ENCODE measurements at regions not wholly inside any gene's neighbourhood (a gene's known extent, or its start where the extent isn't known, plus 50 kb on each side); places are given as distances from the start of the nearest gene placed in this dataset.

DNA sequence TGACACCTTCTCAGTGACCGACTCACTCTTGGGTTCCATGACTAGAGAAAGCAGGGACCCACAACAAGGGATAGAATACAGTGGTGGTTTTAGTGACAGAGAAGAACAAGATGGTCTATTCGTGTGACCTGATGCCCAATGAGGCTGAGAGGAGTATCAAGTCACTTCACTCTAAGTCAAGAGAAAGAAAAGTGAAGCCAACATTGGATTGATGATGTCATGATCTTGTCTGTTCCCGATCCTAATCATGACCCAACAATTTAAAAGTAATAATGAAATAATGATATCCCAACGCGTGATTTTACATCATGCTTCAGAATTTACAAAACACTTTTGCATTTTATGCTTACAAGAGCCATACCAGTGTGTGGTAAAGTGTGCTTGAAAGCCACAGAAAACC is 155.6 kb upstream of the POU3F3 start:
- Histone ChIP-seq H3K36me3 (ENCODE audit: insufficient read depth, insufficient read length, low read length) (no peaks in the 10 kb centered on the region), H3K4me3 (ENCODE audit: insufficient read length, low read depth) (no peak overlapping the region), H3K4me1 (ENCODE audit: insufficient read depth, insufficient read length) (no peaks in the 10 kb centered on the region), H3K9me3 (ENCODE audit: insufficient read depth, low read length) (no peaks in the 10 kb centered on the region), H3K27me3 (ENCODE audit: insufficient read depth, insufficient read length) (no peaks in the 10 kb centered on the region), H3K9ac (ENCODE audit: insufficient read length, low read depth) (no peak overlapping the region)
- TF ChIP-seq SUZ12 (IDR thresholded peaks at IDR 0.05; ENCODE audit: extremely low read depth, insufficient read depth, insufficient read length): no peak
- DNase-seq (ENCODE audit: low read depth, low spot score): no peak

DNA sequence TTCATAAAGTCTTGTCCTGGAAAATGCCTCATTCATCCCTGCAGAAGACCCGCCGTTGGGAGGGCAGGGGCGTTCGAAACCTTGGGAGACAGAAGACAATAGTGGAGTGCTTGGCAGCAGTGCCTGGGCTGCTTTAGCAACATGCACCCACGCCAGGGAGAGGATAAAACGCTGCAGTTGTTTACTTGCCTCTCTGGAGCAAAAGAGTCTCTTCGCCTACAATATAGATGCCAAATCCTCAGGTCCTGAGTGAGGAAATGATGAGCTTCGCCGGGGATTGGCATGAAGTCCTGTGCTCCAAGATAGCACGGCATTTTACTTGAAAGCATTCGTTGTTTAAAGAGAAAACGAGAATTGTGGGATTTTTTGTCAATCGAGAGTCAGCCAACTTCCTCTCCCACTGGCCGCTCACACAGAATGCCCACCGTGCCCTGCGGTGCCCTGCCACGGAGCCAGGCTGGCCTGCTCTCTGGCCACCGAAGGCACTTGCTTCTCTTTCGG is 152.5 kb upstream of the POU3F3 start:
- H3K9ac ChIP-seq (ENCODE audit: insufficient read length, low read depth): no peak overlapping the region
- H3K4me3 ChIP-seq (ENCODE audit: insufficient read length, low read depth): no peak overlapping the region
- no peaks in the 10 kb centered on the region for H3K36me3 ChIP-seq (ENCODE audit: insufficient read depth, insufficient read length, low read length)
- no peaks in the 10 kb centered on the region for H3K27me3 ChIP-seq (ENCODE audit: insufficient read depth, insufficient read length)
- H3K9me3 ChIP-seq (ENCODE audit: insufficient read depth, low read length): no peaks in the 10 kb centered on the region
- DNase-seq (ENCODE audit: low read depth, low spot score): no peak
- TF ChIP-seq SUZ12 (IDR thresholded peaks at IDR 0.05; ENCODE audit: extremely low read depth, insufficient read depth, insufficient read length) (no peak), YY1 (IDR thresholded peaks at IDR 0.05; ENCODE audit: insufficient read depth, insufficient read length) (no peak), ZNF274 (IDR thresholded peaks at IDR 0.05; ENCODE audit: low read depth, low read length) (no peak)
- peaks cover 2% of the 10 kb centered on the region for H3K4me1 ChIP-seq (ENCODE audit: insufficient read depth, insufficient read length)

DNA sequence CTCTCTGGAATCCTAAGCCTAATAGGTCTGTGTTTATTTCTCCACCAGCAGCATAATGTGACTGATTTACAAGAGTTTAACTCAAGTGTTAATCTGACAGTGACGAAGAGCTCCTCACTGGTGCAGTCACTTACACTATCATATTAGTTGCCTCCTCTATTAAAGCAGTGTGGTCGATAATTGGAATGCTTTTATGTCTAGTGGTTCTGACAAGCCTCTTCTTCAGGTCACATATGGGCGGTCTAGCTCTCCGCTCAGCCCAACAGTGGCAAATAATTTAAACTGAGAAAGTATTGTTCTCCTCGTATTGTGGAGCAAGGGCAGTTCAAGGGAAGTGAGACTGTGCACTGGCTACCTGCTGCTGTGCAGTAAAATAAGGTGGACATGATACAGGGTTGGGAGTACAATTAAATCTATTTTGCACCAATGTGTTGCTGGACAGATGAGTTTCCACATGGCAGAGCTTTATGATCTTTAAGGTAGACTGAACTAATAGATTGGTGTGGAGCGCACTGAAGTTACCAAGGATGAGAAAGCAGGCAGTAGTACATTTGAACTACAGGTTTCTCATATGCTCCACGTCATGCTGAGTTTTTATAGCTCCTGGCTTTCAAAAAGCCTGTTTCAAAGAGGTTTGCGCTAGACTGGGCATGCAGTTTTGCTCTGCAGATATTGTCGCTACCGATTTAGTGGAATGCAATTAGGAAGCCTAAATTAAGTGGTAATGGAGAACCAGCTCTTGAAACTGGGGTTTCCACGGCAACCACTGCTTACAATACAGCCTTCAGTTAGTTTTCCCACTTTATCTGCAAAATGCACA is 151.7 kb upstream of the POU3F3 start:
- H3K27me3 ChIP-seq (ENCODE audit: insufficient read depth, insufficient read length): no peaks in the 10 kb centered on the region

DNA sequence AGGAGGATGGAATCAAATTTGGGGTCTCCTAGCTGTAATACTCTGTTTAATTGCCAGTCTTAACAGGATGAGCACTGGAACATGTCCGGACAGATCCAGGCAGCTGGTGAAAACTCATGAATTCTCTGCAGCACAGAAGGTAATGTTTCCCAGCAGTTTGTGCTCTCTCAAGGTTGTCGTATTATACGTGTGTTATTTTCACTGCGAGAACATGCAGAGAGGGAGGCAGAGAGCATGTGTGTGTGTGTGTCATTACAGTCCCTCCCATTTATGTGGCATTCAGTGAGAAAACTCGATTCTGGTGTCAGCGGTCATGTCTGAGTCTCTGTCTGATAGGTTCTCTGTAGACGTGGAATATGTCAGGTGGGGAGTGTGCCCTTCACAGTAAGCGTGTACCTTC is 150.2 kb upstream of the POU3F3 start:
- H3K9ac ChIP-seq (ENCODE audit: insufficient read length, low read depth): no peak overlapping the region
- H3K36me3 ChIP-seq (ENCODE audit: insufficient read depth, insufficient read length, low read length): no peaks in the 10 kb centered on the region
- no peak for DNase-seq (ENCODE audit: low read depth, low spot score)
- no peaks in the 10 kb centered on the region for H3K27me3 ChIP-seq (ENCODE audit: insufficient read depth, insufficient read length)
- H3K9me3 ChIP-seq (ENCODE audit: insufficient read depth, low read length): no peaks in the 10 kb centered on the region
- H3K4me3 ChIP-seq (ENCODE audit: insufficient read length, low read depth): no peak overlapping the region
- peaks cover 2% of the 10 kb centered on the region for H3K4me1 ChIP-seq (ENCODE audit: insufficient read depth, insufficient read length)
- TF ChIP-seq YY1 (IDR thresholded peaks at IDR 0.05; ENCODE audit: insufficient read depth, insufficient read length) (no peak), ZNF274 (IDR thresholded peaks at IDR 0.05; ENCODE audit: low read depth, low read length) (no peak), SUZ12 (IDR thresholded peaks at IDR 0.05; ENCODE audit: extremely low read depth, insufficient read depth, insufficient read length) (no peak)

More for the DNA sequence above, 151.7 kb upstream of the POU3F3 start:
- H3K36me3 ChIP-seq (ENCODE audit: insufficient read depth, insufficient read length, low read length): no peaks in the 10 kb centered on the region
- DNase-seq (ENCODE audit: low read depth, low spot score): no peak
- peaks cover 2% of the 10 kb centered on the region for H3K4me1 ChIP-seq (ENCODE audit: insufficient read depth, insufficient read length)
- no peak overlapping the region for H3K9ac ChIP-seq (ENCODE audit: insufficient read length, low read depth)
- no peaks in the 10 kb centered on the region for H3K9me3 ChIP-seq (ENCODE audit: insufficient read depth, low read length)
- no peak overlapping the region for H3K4me3 ChIP-seq (ENCODE audit: insufficient read length, low read depth)
- TF ChIP-seq SUZ12 (IDR thresholded peaks at IDR 0.05; ENCODE audit: extremely low read depth, insufficient read depth, insufficient read length) (no peak), YY1 (IDR thresholded peaks at IDR 0.05; ENCODE audit: insufficient read depth, insufficient read length) (no peak), ZNF274 (IDR thresholded peaks at IDR 0.05; ENCODE audit: low read depth, low read length) (no peak)

DNA sequence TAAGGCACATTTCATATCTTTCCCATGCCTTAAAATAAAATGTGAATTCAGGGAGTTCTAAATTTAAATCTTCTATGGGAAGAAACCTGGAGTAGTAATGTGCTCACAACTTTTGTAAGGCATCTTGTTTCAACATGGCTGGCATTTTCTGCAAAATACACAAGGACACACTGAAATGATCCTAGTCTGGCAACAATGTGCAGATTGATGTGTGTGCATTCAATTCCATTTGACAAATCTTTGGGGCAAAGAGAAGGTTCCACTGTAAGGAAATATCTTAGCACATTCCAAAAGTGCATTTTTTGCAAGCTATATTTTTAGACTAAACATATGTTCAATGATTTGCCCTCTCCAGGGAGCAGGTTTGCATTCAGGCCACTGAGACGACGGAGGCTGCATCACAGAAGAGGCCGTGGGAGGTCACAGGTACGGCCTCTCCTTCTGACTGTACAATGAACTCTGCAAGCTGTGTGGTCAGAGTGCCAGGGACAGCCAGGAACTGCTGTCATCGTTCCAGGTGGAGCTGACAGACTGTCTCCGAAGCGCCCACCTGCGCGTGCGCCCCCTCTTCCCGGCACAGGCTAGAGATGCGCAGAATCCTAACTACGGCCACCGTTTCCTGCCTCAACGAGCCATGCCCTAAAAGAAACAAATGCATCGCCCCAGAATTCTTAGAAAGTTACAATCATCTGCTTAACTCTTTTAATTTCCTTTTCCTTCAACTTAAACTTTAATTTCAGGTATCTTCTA is 149.2 kb upstream of the POU3F3 start:
- no peaks in the 10 kb centered on the region for H3K27me3 ChIP-seq (ENCODE audit: insufficient read depth, insufficient read length)
- H3K4me3 ChIP-seq (ENCODE audit: insufficient read length, low read depth): no peak overlapping the region
- no peak for TF ChIP-seq YY1 (IDR thresholded peaks at IDR 0.05; ENCODE audit: insufficient read depth, insufficient read length)
- no peak for TF ChIP-seq ZNF274 (IDR thresholded peaks at IDR 0.05; ENCODE audit: low read depth, low read length)
- no peak for TF ChIP-seq SUZ12 (IDR thresholded peaks at IDR 0.05; ENCODE audit: extremely low read depth, insufficient read depth, insufficient read length)
- no peaks in the 10 kb centered on the region for H3K9me3 ChIP-seq (ENCODE audit: insufficient read depth, low read length)
- no peak overlapping the region for H3K9ac ChIP-seq (ENCODE audit: insufficient read length, low read depth)
- H3K4me1 ChIP-seq (ENCODE audit: insufficient read depth, insufficient read length): peaks cover 2% of the 10 kb centered on the region
- no peaks in the 10 kb centered on the region for H3K36me3 ChIP-seq (ENCODE audit: insufficient read depth, insufficient read length, low read length)
- no peak for DNase-seq (ENCODE audit: low read depth, low spot score)

DNA sequence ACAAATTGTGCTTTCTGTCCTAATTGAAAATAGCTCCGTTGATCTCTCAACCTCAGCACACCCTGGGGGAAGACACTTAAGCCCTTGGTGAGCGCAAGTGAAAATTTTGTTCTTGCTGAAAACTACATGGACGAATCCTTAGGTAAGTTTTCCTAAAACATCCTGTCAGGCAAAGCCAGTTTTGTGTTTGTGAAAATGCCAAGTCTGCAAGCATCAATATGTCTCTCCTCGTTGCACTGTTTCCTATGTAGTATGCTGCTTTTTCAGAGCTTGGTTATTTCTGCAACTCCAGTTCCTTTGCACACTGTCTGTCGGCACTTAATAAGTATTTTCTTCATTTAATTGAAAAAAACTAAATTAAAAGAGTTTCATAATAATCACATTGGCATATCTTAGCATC is 146.9 kb upstream of the POU3F3 start:
- no peaks in the 10 kb centered on the region for H3K9me3 ChIP-seq (ENCODE audit: insufficient read depth, low read length)

DNA sequence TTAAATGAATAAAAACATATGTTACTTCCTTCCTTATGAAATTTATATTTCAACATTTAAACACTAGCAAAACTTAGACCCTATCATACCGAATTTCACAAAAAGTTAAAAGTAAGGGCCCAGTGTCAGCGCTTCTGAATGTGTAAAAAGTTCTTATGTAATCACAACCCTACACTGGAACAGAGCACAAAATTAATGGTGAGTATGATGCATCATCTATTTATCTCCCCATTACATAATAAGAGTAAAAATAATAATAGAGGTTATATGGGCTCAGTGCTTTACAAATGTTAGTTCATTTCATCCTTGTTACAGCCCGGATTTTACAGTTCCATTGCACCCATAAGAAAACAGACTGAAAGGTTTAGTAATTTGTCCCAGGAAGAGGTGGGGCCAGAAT is 144.9 kb upstream of the POU3F3 start:
- H3K9me3 ChIP-seq (ENCODE audit: insufficient read depth, low read length): no peaks in the 10 kb centered on the region
- H3K4me1 ChIP-seq (ENCODE audit: insufficient read depth, insufficient read length): no peaks in the 10 kb centered on the region
- TF ChIP-seq YY1 (IDR thresholded peaks at IDR 0.05; ENCODE audit: insufficient read depth, insufficient read length): no peak
- TF ChIP-seq ZNF274 (IDR thresholded peaks at IDR 0.05; ENCODE audit: low read depth, low read length): no peak
- no peak for TF ChIP-seq SUZ12 (IDR thresholded peaks at IDR 0.05; ENCODE audit: extremely low read depth, insufficient read depth, insufficient read length)
- no peaks in the 10 kb centered on the region for H3K36me3 ChIP-seq (ENCODE audit: insufficient read depth, insufficient read length, low read length)
- no peak overlapping the region for H3K4me3 ChIP-seq (ENCODE audit: insufficient read length, low read depth)
- no peak overlapping the region for H3K9ac ChIP-seq (ENCODE audit: insufficient read length, low read depth)
- no peak for DNase-seq (ENCODE audit: low read depth, low spot score)
- H3K27me3 ChIP-seq (ENCODE audit: insufficient read depth, insufficient read length): no peaks in the 10 kb centered on the region

More for the DNA sequence above, 146.9 kb upstream of the POU3F3 start:
- Histone ChIP-seq H3K9ac (ENCODE audit: insufficient read length, low read depth) (no peak overlapping the region), H3K4me1 (ENCODE audit: insufficient read depth, insufficient read length) (peaks cover 2% of the 10 kb centered on the region), H3K27me3 (ENCODE audit: insufficient read depth, insufficient read length) (no peaks in the 10 kb centered on the region), H3K4me3 (ENCODE audit: insufficient read length, low read depth) (no peak overlapping the region), H3K36me3 (ENCODE audit: insufficient read depth, insufficient read length, low read length) (no peaks in the 10 kb centered on the region)
- no peak for TF ChIP-seq YY1 (IDR thresholded peaks at IDR 0.05; ENCODE audit: insufficient read depth, insufficient read length)
- no peak for TF ChIP-seq ZNF274 (IDR thresholded peaks at IDR 0.05; ENCODE audit: low read depth, low read length)
- no peak for TF ChIP-seq SUZ12 (IDR thresholded peaks at IDR 0.05; ENCODE audit: extremely low read depth, insufficient read depth, insufficient read length)
- no peak for DNase-seq (ENCODE audit: low read depth, low spot score)
